H1 (cell line): ENCODE measurements at regions not wholly inside any gene's neighbourhood (a gene's known extent, or its start where the extent isn't known, plus 50 kb on each side); places are given as distances from the start of the nearest gene placed in this dataset.

Experiments
- BCL11A ChIP-seq, 2 experiments: IDR thresholded peaks; one replicate each; pipeline ENCODE4 v1.6.1; 2011; ENCODE audit warnings: low read depth in 2 of 2, low read length in 2 of 2, mild to moderate bottlenecking in 2 of 2
- JUND ChIP-seq: IDR thresholded peaks from 2 replicates; pipeline ENCODE4 v1.6.1; 2011; ENCODE audit warnings: mild to moderate bottlenecking, improper control_type of control experiment, low read length
- TF ChIP-seq, protein P1 (sequence below): fragments of 300-600 bp; sonication (generic); IDR thresholded peaks from 2 replicates; pipeline ENCODE4 v1.7.1; 2012; ENCODE audit warnings: low read length, moderate library complexity, mild to moderate bottlenecking, inconsistent platforms; ENCODE audit not compliant: insufficient replicate concordance

DNA sequence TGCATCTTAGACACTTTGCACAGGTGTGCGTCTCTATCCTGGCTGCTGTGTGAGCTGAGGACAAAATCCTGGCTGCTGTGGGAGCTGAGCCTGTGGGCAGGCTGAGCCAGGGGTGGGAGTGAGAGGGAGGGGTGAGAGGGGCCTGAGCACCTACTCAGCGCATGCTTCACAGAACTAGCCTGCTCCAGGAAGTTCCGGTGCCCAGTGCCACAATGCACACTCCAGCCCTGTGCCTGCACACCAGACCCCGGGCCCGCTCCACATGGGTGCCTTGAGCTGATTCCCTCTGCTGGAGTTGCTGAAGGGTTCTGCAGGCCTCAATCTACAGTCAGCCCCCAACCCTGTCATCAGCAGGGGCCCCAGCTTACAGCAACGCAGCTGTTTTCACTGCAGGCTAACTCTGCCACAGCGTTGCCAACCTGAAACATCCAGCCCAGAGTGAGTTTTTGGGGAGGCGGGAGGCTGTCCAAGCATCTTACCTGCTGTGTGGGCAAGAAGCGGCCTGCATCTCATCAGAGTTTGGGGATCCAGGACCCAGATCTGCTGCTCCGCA lies 1377.9 kb downstream of the TBC1D22A start (continued):
- TF ChIP-seq, protein P1, sequence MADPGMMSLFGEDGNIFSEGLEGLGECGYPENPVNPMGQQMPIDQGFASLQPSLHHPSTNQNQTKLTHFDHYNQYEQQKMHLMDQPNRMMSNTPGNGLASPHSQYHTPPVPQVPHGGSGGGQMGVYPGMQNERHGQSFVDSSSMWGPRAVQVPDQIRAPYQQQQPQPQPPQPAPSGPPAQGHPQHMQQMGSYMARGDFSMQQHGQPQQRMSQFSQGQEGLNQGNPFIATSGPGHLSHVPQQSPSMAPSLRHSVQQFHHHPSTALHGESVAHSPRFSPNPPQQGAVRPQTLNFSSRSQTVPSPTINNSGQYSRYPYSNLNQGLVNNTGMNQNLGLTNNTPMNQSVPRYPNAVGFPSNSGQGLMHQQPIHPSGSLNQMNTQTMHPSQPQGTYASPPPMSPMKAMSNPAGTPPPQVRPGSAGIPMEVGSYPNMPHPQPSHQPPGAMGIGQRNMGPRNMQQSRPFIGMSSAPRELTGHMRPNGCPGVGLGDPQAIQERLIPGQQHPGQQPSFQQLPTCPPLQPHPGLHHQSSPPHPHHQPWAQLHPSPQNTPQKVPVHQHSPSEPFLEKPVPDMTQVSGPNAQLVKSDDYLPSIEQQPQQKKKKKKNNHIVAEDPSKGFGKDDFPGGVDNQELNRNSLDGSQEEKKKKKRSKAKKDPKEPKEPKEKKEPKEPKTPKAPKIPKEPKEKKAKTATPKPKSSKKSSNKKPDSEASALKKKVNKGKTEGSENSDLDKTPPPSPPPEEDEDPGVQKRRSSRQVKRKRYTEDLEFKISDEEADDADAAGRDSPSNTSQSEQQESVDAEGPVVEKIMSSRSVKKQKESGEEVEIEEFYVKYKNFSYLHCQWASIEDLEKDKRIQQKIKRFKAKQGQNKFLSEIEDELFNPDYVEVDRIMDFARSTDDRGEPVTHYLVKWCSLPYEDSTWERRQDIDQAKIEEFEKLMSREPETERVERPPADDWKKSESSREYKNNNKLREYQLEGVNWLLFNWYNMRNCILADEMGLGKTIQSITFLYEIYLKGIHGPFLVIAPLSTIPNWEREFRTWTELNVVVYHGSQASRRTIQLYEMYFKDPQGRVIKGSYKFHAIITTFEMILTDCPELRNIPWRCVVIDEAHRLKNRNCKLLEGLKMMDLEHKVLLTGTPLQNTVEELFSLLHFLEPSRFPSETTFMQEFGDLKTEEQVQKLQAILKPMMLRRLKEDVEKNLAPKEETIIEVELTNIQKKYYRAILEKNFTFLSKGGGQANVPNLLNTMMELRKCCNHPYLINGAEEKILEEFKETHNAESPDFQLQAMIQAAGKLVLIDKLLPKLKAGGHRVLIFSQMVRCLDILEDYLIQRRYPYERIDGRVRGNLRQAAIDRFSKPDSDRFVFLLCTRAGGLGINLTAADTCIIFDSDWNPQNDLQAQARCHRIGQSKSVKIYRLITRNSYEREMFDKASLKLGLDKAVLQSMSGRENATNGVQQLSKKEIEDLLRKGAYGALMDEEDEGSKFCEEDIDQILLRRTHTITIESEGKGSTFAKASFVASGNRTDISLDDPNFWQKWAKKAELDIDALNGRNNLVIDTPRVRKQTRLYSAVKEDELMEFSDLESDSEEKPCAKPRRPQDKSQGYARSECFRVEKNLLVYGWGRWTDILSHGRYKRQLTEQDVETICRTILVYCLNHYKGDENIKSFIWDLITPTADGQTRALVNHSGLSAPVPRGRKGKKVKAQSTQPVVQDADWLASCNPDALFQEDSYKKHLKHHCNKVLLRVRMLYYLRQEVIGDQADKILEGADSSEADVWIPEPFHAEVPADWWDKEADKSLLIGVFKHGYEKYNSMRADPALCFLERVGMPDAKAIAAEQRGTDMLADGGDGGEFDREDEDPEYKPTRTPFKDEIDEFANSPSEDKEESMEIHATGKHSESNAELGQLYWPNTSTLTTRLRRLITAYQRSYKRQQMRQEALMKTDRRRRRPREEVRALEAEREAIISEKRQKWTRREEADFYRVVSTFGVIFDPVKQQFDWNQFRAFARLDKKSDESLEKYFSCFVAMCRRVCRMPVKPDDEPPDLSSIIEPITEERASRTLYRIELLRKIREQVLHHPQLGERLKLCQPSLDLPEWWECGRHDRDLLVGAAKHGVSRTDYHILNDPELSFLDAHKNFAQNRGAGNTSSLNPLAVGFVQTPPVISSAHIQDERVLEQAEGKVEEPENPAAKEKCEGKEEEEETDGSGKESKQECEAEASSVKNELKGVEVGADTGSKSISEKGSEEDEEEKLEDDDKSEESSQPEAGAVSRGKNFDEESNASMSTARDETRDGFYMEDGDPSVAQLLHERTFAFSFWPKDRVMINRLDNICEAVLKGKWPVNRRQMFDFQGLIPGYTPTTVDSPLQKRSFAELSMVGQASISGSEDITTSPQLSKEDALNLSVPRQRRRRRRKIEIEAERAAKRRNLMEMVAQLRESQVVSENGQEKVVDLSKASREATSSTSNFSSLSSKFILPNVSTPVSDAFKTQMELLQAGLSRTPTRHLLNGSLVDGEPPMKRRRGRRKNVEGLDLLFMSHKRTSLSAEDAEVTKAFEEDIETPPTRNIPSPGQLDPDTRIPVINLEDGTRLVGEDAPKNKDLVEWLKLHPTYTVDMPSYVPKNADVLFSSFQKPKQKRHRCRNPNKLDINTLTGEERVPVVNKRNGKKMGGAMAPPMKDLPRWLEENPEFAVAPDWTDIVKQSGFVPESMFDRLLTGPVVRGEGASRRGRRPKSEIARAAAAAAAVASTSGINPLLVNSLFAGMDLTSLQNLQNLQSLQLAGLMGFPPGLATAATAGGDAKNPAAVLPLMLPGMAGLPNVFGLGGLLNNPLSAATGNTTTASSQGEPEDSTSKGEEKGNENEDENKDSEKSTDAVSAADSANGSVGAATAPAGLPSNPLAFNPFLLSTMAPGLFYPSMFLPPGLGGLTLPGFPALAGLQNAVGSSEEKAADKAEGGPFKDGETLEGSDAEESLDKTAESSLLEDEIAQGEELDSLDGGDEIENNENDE: no peak
- TF ChIP-seq JUND (no peak), BCL11A (IDR thresholded peaks at IDR 0.05; ENCODE audit: low read depth in 2 of 2, low read length in 2 of 2) (no peak)
